Bone marrow (tissue), 2 donors: ENCODE measurements at regions not wholly inside any gene's neighbourhood (a gene's known extent, or its start where the extent isn't known, plus 50 kb on each side); places are given as distances from the start of the nearest gene placed in this dataset.

Source experiments
- DNase-seq, 2 donors: peaks; one replicate each; lab custom pipeline; 2025; lab: John Stamatoyannopoulos, UW

- no peak for DNase-seq
These were observed 106.9 kb upstream of the PTCH1 start for GRCh38 chr9:95623640-95624039.

- no peak for DNase-seq
These were observed 104.0 kb upstream of the PTCH1 start for GRCh38 chr9:95620722-95621121.

GRCh38 chr9:95620314-95620713, 103.5 kb upstream of the PTCH1 start:
- DNase-seq = no peak

DNA sequence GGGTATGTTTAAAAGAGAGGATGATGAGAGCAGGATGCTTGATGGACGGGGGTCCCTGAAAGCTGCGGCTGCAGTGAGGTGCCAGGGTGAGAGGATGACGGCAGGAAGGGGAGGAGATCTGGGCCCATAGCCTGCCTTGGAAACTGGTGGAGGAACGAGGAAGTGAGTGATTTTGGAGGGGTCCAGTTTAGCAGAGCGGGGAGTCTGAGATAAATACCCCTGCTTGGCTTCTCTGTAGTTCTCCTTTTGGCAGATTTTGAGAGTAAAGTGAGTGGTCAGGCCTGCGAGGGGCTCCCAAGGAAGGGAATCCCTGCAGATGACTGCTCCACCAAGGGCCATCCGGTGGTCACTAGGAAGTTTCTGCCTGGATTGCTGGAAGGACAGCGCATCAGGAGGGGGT, 98.5 kb upstream of the PTCH1 start:
- no peak for DNase-seq

DNA sequence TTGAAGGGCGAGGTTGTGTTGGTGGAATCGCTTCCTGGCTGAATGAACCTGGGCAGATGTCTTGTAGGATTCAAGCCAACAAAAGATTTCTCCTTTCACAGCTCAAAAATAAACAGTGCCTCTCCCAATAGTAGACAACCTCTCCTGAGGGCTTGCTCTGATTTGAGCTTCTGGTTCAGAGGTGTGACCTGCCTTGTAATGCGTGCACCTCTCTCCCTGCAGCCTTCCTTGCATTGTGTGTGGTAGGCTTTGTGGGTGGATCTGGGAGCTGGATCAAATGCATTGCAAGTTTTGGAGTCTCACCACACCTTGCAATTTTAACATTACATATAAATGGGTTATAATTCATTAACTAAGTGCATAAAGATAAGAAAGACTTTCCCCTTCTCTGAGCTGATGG, 96.9 kb upstream of the PTCH1 start:
- no peak for DNase-seq

GRCh38 chr9:95611354-95611753, 94.6 kb upstream of the PTCH1 start:
- no peak for DNase-seq

DNA sequence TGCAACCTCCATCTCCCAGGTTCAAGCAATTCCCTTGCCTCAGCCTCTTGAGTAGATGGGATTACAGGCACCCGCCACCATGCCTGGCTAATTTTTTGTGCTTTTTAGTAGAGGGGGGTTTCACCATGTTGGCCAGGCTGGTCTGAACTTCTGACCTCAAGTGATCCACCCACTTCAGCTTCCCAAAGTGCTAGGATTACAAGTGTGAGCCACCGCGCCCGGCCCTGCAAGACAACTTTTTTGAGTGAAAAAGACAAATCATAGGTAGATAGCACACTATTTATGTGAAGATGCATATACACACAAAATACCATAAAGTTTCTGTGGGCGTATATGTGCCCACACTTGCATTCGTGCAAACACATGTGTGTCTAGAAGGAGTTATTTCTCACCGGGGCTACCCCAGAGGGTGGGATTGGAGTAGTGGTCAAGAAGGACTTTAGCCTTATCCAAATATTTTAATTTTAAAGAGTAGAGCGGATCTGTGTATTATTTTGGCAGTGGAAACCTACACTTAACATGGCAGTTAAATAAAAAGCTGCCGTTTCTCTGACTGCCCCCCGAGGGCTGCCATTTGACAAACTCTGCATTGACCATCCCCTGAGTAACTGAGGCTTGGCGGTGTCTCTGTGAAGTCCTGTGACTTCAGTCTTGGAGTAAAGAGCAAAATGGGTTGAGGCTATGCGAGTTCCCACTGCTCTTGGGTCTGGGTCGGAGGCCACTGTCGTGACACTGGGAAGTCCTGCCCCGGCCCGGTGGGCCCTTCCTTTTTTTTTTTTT, 93.4 kb upstream of the PTCH1 start:
- no peak for DNase-seq

GRCh38 chr9:95609426-95609825, 92.7 kb upstream of the PTCH1 start:
- no peak for DNase-seq

- no peak for DNase-seq
These were observed 91.6 kb upstream of the PTCH1 start for GRCh38 chr9:95608341-95608740.

GRCh38 chr9:95607507-95607906, 90.7 kb upstream of the PTCH1 start:
- no peak for DNase-seq

- no peak for DNase-seq
These were observed 89.9 kb upstream of the PTCH1 start for GRCh38 chr9:95606489-95607350.

DNA sequence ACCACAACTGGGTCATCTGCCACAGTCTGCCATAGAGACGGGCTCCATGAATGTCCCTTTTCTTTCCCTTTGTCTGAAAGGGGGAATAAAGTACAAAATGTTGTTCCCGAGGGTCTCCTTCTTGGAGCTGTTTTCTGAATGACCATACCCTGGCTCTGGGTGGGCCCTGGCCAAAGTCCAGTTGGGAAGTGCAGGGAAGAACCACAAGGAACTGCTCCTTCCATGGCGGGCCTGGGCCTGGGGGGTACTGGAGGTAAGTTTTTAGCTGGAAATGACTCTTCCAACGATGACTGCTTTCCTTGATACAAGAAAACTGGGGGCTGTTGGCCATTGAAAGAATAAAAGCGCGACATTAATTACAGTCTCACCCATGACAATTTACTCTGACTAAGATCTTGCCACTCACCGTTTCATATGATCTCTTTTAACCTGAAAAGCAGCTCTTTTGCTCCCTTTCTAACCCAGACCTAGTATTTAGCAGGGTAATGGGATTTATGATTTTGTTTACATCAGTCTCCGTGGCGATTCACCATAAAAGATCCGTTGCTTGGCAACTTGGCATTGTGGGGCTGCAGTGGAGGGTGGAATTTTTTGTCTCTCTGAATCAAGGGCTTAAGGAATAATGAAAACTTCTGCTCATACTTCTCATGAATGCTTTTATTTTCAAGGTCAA, 89.2 kb upstream of the PTCH1 start:
- DNase-seq = no peak

- DNase-seq = no peak
These were observed 88.3 kb upstream of the PTCH1 start for GRCh38 chr9:95605101-95605500.

DNA sequence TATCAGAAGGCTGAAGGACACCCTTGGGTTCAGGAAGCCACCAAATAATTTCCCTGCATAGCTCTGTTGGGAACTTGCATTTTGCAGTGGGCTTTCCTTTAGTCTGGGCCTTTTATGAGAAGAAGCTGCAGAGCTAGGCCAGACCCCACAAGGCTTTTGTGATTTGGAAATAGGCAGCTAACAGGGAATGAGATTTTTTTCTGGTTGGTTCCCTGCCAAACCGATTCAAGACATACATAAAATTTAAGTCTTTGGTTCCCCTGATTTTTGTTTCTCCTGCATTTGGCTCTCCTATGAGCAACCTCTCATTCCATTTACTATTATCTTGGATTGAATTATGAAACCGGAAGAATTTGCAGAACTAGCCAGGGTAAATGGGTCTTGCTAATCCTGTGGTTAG, 81.5 kb upstream of the PTCH1 start:
- DNase-seq = no peak

GRCh38 chr9:95595721-95596295, 79.0 kb upstream of the PTCH1 start:
- DNase-seq = no peak

GRCh38 chr9:95592931-95593330, 76.2 kb upstream of the PTCH1 start:
- no peak for DNase-seq

DNA sequence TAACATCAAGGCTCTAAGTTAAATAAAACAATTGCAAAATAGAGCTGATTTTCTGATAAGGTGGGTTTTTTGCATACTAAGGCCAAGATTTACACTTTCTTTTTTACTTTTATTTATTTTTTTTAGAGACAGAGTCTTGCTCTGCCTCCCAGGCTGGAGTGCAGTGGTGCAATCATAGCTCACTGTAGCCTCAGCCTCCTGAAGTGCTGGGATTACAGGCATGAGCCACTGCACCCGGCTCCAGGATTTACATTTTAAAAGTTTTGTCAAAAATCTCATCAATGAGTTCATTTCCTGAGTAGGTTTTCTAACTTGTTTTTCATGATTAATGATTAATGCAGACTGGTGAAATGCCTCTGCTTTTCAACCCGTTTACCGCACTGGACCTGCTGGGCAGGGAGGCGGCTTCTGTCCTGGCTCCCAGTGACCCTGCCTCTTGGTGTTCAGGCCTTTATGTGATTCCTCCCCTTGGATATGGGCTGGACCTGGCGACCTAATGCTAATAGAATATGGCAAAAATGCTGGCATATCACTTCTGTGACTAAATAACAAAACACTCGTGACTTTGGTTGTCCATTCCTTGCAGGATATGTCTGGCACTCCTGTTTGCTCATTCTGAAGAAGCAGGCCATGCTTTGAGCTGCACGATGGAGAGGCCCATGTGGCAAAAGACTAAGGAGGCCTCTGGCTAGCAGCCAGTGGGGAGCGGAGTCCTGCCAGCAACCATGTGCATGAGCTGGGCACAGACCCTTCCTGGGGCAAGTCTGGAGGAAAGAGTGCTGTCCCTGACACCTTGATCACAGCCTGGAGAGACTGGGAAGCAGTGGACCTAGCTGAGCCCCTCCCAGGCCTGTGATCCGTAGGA, 72.2 kb upstream of the PTCH1 start:
- DNase-seq = no peak

DNA sequence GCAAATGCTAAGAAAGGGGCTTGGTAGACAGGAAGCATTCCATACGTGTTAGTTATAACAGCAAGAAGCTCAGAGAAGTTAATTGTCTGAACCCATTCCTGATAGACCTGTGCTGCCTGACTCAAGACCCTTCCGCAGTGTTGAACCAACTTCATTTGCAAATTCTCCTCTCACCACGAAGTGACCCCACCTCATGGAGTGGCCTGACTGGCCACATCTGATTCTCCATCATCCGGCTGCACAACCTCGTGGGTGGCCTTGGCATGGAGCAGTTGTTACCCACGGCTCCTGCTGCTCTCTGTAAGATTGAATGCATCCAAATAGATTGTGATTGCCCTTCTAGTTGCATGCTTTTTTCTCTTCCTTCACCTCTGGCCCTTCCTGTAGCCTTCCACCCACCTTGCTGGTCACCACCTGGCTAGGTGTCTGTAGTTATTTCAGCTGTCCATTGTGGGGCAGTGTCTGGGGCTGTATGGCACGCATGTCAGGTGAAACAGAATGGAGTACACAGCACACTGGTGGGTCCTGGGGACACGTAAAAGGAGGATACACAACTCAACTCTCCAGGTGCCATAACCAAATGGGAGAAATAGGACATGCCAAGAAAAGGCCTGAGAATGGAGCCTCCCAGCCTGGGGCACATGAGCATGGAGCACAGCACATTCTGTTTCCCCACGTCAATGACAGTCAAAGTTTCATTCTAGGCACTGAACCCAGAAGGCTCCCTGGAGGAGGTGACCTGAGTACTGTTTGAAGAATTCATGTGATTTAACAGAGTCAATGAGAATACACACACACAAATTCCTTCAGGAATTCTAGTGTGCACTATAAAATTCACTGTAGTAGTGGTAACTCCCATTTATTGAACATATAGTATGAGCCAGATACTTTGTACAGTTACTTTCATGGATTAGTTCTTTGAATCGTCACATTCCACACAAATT, 70.5 kb upstream of the PTCH1 start:
- DNase-seq = no peak

GRCh38 chr9:95586326-95586725, 69.6 kb upstream of the PTCH1 start:
- DNase-seq = no peak

DNA sequence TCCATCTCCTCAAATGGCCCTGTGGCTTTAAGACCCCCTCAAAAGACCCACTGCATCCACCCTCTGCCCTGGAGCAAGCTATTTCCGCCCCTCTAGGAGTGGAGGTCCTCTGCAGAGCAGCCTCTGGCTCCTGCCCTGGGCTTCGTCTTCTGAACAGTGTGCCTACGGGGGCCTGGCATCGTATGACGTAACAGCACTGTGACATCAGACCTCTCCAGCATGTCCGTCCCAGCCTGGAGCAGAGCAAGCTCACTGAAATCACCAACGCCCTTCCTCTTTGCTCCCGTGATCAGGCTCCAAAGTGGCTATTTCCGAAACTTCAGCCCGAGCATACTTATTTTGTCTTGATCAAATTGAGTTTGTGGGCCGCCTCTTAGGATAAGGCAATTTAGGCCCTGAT, 69.1 kb upstream of the PTCH1 start:
- DNase-seq = no peak
